ENCODE measurements at regions not wholly inside any gene's neighbourhood (a gene's known extent, or its start where the extent isn't known, plus 50 kb on each side); places are given as distances from the start of the nearest gene placed in this dataset.

GRCh38 chr21:24617819-24618218 lies 989.5 kb downstream of the MRPL39 start:
- TF ChIP-seq RAD21 (conservative IDR thresholded peaks at IDR 0.05) (no peak), EP300 (conservative IDR thresholded peaks at IDR 0.05; ENCODE audit: poor library complexity, severe bottlenecking) (no peak), REST (IDR thresholded peaks at IDR 0.05; ENCODE audit: borderline replicate concordance) (no peak), EZH2 (IDR thresholded peaks at IDR 0.05; ENCODE audit: borderline replicate concordance, insufficient read depth, low read length, poor library complexity, severe bottlenecking) (no peak), TAF1 (IDR thresholded peaks at IDR 0.05; ENCODE audit: low read depth) (no peak), MXI1 (conservative IDR thresholded peaks at IDR 0.05; ENCODE audit: poor library complexity, severe bottlenecking) (no peak), POLR2AphosphoS5 (IDR thresholded peaks at IDR 0.05) (no peak), SMC3 (conservative IDR thresholded peaks at IDR 0.05; ENCODE audit: poor library complexity) (no peak)
- TF ChIP-seq, protein P1, sequence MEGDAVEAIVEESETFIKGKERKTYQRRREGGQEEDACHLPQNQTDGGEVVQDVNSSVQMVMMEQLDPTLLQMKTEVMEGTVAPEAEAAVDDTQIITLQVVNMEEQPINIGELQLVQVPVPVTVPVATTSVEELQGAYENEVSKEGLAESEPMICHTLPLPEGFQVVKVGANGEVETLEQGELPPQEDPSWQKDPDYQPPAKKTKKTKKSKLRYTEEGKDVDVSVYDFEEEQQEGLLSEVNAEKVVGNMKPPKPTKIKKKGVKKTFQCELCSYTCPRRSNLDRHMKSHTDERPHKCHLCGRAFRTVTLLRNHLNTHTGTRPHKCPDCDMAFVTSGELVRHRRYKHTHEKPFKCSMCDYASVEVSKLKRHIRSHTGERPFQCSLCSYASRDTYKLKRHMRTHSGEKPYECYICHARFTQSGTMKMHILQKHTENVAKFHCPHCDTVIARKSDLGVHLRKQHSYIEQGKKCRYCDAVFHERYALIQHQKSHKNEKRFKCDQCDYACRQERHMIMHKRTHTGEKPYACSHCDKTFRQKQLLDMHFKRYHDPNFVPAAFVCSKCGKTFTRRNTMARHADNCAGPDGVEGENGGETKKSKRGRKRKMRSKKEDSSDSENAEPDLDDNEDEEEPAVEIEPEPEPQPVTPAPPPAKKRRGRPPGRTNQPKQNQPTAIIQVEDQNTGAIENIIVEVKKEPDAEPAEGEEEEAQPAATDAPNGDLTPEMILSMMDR (IDR thresholded peaks at IDR 0.05; ENCODE audit: poor library complexity, severe bottlenecking) = no peak

Data from neural cell (in vitro differentiated cells).